Stimulated activated CD8-positive, alpha-beta memory T cell treated with anti-CD3 and anti-CD28 coated beads, Interleukin-15, amount 100 ng/mL, for 48 hours (primary cell): ENCODE measurements at regions not wholly inside any gene's neighbourhood (a gene's known extent, or its start where the extent isn't known, plus 50 kb on each side); places are given as distances from the start of the nearest gene placed in this dataset.
"Not testable (repeated sequence)": the region's sequence is repeated elsewhere in the genome, so short reads cannot be mapped to it uniquely, and the experiment has no call there.

Experiments used
- DNase-seq, 2 donors: peaks; one replicate each; pipeline ENCODE4 v3.0.0-alpha.2; 2020; ENCODE audit warnings: low read depth in 2 of 2

DNA sequence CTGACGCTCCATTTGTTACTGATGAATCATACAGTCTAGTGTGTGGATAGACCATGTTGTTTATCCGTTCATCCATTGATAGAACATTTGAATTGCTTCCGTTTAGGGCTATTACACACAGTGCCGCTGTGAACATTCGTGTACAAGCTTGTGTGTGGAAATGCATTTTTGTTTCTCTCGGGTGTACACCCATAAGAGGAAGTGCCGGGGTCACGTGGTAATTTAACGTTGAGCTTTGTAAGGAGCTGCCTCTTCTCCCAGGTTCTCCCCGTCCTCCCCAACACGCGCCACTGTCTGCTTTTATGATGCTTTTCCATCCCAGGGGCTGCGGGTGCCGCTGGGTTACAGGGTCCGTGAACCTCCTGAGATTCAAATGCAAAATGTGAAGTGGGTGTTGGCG lies 142.3 kb downstream of the IGLL1 start:
- no peak for DNase-seq

GRCh38 chr22:23437107-23437395 lies 143.0 kb downstream of the IGLL1 start:
- DNase-seq: not testable (repeated sequence)

DNA sequence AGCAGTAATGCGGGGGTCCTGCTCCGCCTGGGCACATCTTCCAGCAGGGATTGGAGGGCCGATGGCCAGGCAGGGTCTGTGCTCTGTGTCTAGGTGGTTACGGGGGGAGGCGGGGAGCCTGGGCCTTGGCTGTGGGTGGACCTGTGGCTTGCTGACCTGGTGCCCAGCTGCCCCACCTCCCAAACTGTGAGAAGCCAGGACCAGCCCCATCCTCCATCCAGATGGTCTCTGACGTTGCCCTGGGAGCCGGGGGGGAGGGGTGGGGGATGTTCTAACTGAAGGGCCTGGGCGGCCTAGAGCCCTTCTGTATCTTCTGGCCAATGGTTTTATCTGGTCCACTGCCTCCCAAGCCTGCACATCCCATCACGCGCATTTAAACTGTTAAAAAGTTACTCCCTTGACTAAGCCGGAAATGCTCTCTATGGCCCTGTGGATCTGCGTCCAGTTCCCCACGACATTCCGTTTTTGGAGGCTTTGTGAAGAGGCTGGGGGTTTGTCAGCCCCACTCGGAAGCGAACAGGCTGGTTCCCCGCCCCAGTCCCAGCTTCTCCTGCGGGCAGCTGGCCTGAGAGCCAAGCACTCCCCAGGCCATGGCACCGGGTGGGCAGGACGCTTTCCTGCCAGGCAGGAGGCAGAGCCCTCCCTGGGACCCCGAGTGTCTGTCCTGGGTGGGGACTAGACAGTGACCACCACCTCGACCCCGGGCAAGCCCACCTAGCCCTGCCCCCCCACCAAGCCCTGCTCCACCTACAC lies 143.6 kb downstream of the IGLL1 start:
- DNase-seq: not testable (repeated sequence)

- DNase-seq: not testable (repeated sequence)
These were observed 144.9 kb downstream of the IGLL1 start for GRCh38 chr22:23435186-23435585.

DNA sequence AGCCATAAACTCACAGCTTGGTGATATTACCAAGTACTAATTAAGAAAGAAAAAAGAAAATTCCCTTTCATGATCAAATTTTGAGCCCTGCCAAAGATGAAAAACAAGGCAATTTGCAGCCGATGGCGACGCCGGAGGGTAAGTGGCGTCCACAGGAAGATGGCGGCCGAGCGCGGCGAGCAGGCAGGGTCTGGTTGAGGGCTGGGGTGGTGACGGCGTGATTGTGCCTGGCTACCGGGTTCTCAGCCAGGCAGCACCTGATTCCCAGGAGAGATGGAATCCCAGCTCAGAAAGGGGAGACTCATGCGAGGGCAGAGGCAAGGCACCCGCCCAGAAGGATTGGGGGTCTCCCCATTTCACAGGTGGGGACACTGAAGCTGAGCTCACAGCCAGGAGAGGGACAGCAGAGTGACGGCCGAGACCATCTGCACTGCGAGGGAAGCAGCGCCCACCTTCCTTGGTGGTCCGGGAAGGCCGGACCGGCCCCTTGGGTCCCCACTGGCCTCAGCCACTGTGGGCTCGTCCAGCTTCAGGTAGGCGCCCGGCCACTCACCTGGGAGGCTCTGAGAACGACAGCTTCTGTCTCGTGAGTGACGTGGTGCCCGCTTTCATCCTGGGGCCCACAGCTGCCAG lies 145.8 kb downstream of the IGLL1 start:
- DNase-seq: not testable (repeated sequence)

DNA sequence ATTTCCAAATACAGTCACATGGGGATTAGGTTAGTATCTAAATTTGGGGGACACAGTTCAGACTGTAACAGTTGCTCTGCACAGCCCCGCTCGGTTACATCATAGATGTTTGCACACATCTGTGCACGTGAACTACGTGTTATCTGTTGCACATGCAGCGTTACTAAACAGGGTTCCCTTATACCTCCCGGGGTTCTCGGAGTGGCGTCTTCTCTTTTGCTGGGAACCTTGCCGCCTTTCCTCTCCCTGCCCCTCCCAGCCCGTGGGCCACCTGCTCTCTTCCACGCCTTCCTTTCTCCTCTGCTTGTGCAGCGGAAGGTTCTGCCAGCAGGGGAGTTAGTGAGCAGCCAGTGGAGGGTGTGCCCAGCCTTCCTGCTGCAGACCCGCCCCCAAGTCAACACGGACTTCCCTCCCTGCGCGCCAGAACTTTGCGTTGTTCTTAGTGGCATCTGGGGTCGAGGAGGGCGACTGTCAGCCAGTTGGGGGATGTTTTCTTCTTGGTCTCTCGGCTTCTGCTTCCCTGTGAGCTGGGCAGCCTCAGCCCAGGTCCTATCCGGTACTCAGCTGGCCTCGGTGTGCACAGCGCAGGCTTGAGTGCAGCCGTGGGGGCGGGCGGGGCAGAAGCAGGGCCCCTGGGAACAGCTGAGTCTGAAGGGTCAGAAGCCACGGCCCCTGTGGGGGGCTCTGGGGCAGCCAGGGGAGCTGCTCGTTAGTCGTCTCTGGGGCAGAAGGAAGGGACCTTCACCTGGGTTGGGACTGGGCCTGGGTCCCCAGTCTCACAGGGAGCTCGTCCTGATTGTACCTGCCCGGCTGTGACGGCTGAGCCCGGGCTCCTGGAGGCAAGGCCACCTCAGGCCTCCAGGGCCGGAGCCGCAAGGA lies 146.7 kb downstream of the IGLL1 start:
- DNase-seq: peak in 1 of 2 donors; percentile 26

GRCh38 chr22:23432719-23433118 lies 147.4 kb downstream of the IGLL1 start:
- DNase-seq: not testable (repeated sequence)

GRCh38 chr22:23431337-23432072 lies 148.6 kb downstream of the IGLL1 start:
- no peak for DNase-seq

GRCh38 chr22:23424551-23425068 lies 155.5 kb downstream of the IGLL1 start:
- DNase-seq: not testable (repeated sequence)

DNA sequence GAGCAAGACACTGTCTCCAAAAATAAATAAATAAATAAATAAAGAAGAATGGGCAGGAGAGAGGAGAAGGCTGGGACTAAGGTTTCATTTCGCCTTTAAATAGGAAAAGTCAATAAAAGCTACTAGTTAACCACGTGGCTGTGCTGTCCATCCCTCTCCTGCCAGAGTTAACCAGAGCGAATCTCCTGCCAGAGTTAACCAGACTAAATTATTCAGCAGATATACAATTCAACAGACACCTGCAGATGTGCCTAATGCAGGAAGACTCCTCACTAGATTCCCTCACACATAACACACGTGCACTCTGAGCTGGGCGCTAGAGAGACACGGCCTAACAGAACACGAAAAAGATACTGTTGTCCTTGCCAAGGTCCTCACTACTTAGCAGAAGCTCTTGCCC lies 156.1 kb downstream of the IGLL1 start:
- no peak for DNase-seq

GRCh38 chr22:23422281-23422680 lies 157.8 kb downstream of the IGLL1 start:
- not testable (repeated sequence) for DNase-seq

GRCh38 chr22:23421300-23421699 lies 158.8 kb downstream of the IGLL1 start:
- DNase-seq: not testable (repeated sequence)

DNA sequence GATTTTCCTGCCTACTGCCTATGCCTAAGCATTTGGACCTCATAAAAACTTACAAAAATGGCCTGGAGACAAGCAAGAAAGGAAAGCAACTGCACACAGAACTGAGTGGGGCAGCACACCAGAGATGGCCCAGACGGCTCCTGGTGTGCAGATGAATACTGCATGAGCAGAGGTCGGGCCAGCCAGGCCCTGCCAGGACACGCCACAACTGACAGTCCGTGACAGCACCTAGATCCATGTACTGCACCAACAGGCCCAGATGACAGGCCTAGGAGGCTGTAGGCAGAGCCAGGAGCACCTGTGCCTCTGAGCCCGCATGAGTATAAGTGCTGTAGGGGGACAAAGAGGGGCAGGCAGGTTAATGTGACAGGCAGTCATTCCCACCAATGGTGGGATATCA lies 160.2 kb downstream of the IGLL1 start:
- DNase-seq: no peak

DNA sequence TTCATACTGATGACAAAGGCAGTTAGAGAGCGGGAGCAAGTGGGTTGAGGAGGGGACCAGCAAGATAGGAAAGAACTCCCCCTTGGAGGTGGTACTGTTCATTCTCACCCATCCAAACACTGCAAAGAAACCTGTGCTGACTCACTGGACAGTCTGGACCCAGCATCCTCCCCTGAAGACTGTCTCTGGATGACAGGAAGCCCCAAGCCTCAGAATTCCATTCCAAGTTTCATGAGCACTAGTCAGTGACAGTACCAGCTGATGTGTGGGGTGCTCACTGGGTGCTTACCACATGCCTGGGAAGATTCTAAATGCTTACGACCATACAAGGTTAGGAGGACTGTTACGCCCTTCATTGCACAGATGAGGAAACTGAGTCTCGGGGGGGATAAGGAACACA lies 160.9 kb downstream of the IGLL1 start:
- DNase-seq: no peak

GRCh38 chr22:23418159-23418788 lies 161.8 kb downstream of the IGLL1 start:
- no peak for DNase-seq

GRCh38 chr22:23417327-23417726 lies 162.8 kb downstream of the IGLL1 start:
- not testable (repeated sequence) for DNase-seq

- DNase-seq: not testable (repeated sequence)
These were observed 163.9 kb downstream of the IGLL1 start for GRCh38 chr22:23416169-23416690.

- DNase-seq: no peak
These were observed 164.6 kb downstream of the IGLL1 start for GRCh38 chr22:23415490-23415851.

DNA sequence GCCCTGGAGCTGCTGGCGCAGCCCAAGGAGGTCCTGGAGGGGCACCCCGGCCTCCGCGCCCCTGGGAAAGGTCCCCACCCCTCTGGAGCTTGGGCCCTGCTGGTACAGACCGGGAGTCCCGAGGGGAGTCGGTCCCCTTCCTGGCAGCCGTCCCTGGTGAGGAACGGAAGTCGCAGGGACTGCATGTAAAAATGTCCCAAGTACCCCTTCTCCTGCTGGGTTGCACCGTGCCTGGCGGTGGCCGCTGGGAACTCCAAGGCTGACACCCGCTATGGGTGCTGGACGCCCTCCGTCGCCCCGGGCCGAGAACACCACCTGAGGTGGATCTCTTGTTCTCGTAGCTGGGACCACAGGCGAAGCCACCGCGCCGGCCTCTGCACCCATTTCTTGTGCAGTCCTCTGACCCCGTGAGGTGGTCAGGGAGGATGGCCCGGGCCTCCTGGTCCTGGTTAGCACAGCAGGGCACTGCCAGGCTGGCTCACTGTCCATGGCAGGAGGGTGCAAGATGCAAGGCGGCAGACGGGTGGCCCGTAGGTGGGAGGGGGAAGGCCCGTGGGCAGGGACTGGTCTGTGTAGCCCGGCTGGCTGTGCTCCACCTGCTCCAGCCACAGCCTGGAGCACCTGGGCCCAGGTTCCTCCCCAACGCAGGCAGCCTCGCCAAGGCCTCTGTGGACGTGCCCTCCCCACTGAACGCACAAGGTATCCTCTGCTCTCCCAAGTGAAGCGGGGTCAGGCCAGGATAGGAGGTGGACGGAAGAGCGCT lies 165.2 kb downstream of the IGLL1 start:
- DNase-seq: no peak

- DNase-seq: no peak
These were observed 168.4 kb downstream of the IGLL1 start for GRCh38 chr22:23411739-23412138.
